NCI-H2029 (cell line): ENCODE measurements at regions not wholly inside any gene's neighbourhood (a gene's known extent, or its start where the extent isn't known, plus 50 kb on each side); places are given as distances from the start of the nearest gene placed in this dataset.
"Not testable (repeated sequence)": the region's sequence is repeated elsewhere in the genome, so short reads cannot be mapped to it uniquely, and the experiment has no call there.

Experiments used
- DNase-seq: peaks from one replicate; lab custom pipeline; 2025; lab: John Stamatoyannopoulos, UW

- DNase-seq = no peak
Measured at GRCh38 chr5:136620621-136621020, 255.3 kb upstream of the TRPC7 start.

GRCh38 chr5:136620016-136620419, 254.7 kb upstream of the TRPC7 start:
- DNase-seq = no peak

- no peak for DNase-seq
Measured at GRCh38 chr5:136619556-136619955, 254.2 kb upstream of the TRPC7 start.

- DNase-seq = no peak
Measured at GRCh38 chr5:136615251-136616119, 250.1 kb upstream of the TRPC7 start.

- no peak for DNase-seq
Measured at GRCh38 chr5:136613230-136613629, 247.9 kb upstream of the TRPC7 start.

- DNase-seq = no peak
Measured at GRCh38 chr5:136605638-136606037, 240.3 kb upstream of the TRPC7 start.

GRCh38 chr5:136600306-136600705, 235.0 kb upstream of the TRPC7 start:
- no peak for DNase-seq

GRCh38 chr5:136598802-136599404, 233.6 kb upstream of the TRPC7 start:
- no peak for DNase-seq

- no peak for DNase-seq
Measured at GRCh38 chr5:136594416-136594815, 229.1 kb upstream of the TRPC7 start.

GRCh38 chr5:136590581-136590980, 225.2 kb upstream of the TRPC7 start:
- no peak for DNase-seq

- no peak for DNase-seq
Measured at GRCh38 chr5:136586196-136586595, 220.9 kb upstream of the TRPC7 start.

GRCh38 chr5:136584474-136584873, 219.1 kb upstream of the TRPC7 start:
- no peak for DNase-seq

GRCh38 chr5:136579238-136579637, 213.9 kb upstream of the TRPC7 start:
- DNase-seq = no peak

GRCh38 chr5:136569875-136570274, 204.5 kb upstream of the TRPC7 start:
- not testable (repeated sequence) for DNase-seq

GRCh38 chr5:136565457-136565856, 200.1 kb upstream of the TRPC7 start:
- DNase-seq = not testable (repeated sequence)

GRCh38 chr5:136565050-136565449, 199.7 kb upstream of the TRPC7 start:
- not testable (repeated sequence) for DNase-seq

GRCh38 chr5:136564431-136564830, 199.1 kb upstream of the TRPC7 start:
- DNase-seq = not testable (repeated sequence)

- no peak for DNase-seq
Measured at GRCh38 chr5:136563489-136563888, 198.1 kb upstream of the TRPC7 start.

- no peak for DNase-seq
Measured at GRCh38 chr5:136560126-136560525, 194.8 kb upstream of the TRPC7 start.

- DNase-seq = no peak
Measured at GRCh38 chr5:136559651-136560050, 194.3 kb upstream of the TRPC7 start.

- DNase-seq = not testable (repeated sequence)
Measured at GRCh38 chr5:136547096-136547495, 181.8 kb upstream of the TRPC7 start.

GRCh38 chr5:136546441-136546840, 181.1 kb upstream of the TRPC7 start:
- DNase-seq = not testable (repeated sequence)

GRCh38 chr5:136545031-136545430, 179.7 kb upstream of the TRPC7 start:
- not testable (repeated sequence) for DNase-seq
